SK-N-SH treated with all-trans-retinoic acid at 6 μM for 48 hours (cell line): ENCODE measurements at regions not wholly inside any gene's neighbourhood (a gene's known extent, or its start where the extent isn't known, plus 50 kb on each side); places are given as distances from the start of the nearest gene placed in this dataset.

ENCODE experiments used
- ATAC-seq: fragments of 200-7000 bp; cut with Tn5 transposase; 3 replicates; pipeline ENCODE4 v1.9.1; 2020; ENCODE audit warnings: mild to moderate bottlenecking, moderate library complexity
- ARNTL ChIP-seq: fragments of 450-650 bp; formaldehyde crosslinking; IDR thresholded peaks from 2 replicates; pipeline ENCODE4 v1.5.0; 2020; ENCODE audit warnings: low read depth, mild to moderate bottlenecking, moderate library complexity, borderline replicate concordance
- BACH2 ChIP-seq: fragments of 250-450 bp; sonication (Bioruptor Pico); IDR thresholded peaks from 2 replicates; pipeline ENCODE4 v1.9.0; 2021; ENCODE audit warnings: mild to moderate bottlenecking, borderline replicate concordance
- CSDC2 ChIP-seq: fragments of 250-450 bp; sonication (Bioruptor Pico); IDR thresholded peaks from 2 replicates; pipeline ENCODE4 v1.5.0; 2020; ENCODE audit warnings: mild to moderate bottlenecking, moderate library complexity
- ESRRG ChIP-seq: fragments of 250-450 bp; sonication (Bioruptor Pico); IDR thresholded peaks from 2 replicates; pipeline ENCODE4 v1.6.1; 2021; ENCODE audit warnings: mild to moderate bottlenecking
- GLIS3 ChIP-seq: fragments of 250-450 bp; sonication (Bioruptor Pico); IDR thresholded peaks from 2 replicates; pipeline ENCODE4 v1.5.0; 2020; ENCODE audit warnings: mild to moderate bottlenecking, moderate library complexity
- ISL1 ChIP-seq: fragments of 250-450 bp; sonication (Bioruptor Pico); IDR thresholded peaks from 2 replicates; pipeline ENCODE4 v2.1.2; 2022; ENCODE audit warnings: mild to moderate bottlenecking, moderate library complexity
- OSR1 ChIP-seq: fragments of 250-450 bp; sonication (Bioruptor Pico); IDR thresholded peaks from 2 replicates; pipeline ENCODE4 v1.8.0; 2022; ENCODE audit warnings: moderate library complexity, mild to moderate bottlenecking, inconsistent platforms
- PPARA ChIP-seq: fragments of 250-450 bp; sonication (Bioruptor Pico); IDR thresholded peaks from 2 replicates; pipeline ENCODE4 v1.5.0; 2020; ENCODE audit warnings: mild to moderate bottlenecking, borderline replicate concordance
- RARB ChIP-seq: fragments of 250-450 bp; sonication (Bioruptor Pico); IDR thresholded peaks from 2 replicates; pipeline ENCODE4 v1.8.0; 2021; ENCODE audit warnings: mild to moderate bottlenecking, moderate library complexity
- SNAI2 ChIP-seq: fragments of 250-450 bp; sonication (Bioruptor Pico); IDR thresholded peaks from 2 replicates; pipeline ENCODE4 v1.5.0; 2020; ENCODE audit warnings: mild to moderate bottlenecking, moderate library complexity
- TCF4 ChIP-seq: fragments of 250-450 bp; sonication (Bioruptor Pico); IDR thresholded peaks from 2 replicates; pipeline ENCODE4 v1.8.0; 2021; ENCODE audit warnings: mild to moderate bottlenecking, moderate library complexity, borderline replicate concordance
- ZC3H10 ChIP-seq: fragments of 250-450 bp; sonication (Bioruptor Pico); IDR thresholded peaks from 2 replicates; pipeline ENCODE4 v1.5.1; 2021; ENCODE audit warnings: mild to moderate bottlenecking, moderate library complexity
- ZFP3 ChIP-seq: fragments of 250-450 bp; sonication (Bioruptor Pico); IDR thresholded peaks from 2 replicates; pipeline ENCODE4 v1.5.0; 2020; ENCODE audit warnings: mild to moderate bottlenecking, moderate library complexity
- ZFP30 ChIP-seq: fragments of 450-650 bp; formaldehyde crosslinking; IDR thresholded peaks from 2 replicates; pipeline ENCODE4 v1.5.0; 2022; ENCODE audit warnings: mild to moderate bottlenecking, moderate library complexity
- ZNF565 ChIP-seq: fragments of 450-650 bp; formaldehyde crosslinking; conservative IDR thresholded peaks from 2 replicates; pipeline ENCODE4 v1.5.0; 2020; ENCODE audit warnings: low read depth, mild to moderate bottlenecking, moderate library complexity
- ZNF70 ChIP-seq: fragments of 450-650 bp; formaldehyde crosslinking; IDR thresholded peaks from 2 replicates; pipeline ENCODE4 v1.5.0; 2020; ENCODE audit warnings: mild to moderate bottlenecking, moderate library complexity
- ZNF8 ChIP-seq: fragments of 450-650 bp; formaldehyde crosslinking; IDR thresholded peaks from 2 replicates; pipeline ENCODE4 v1.5.0; 2020; ENCODE audit warnings: mild to moderate bottlenecking, moderate library complexity
- TF ChIP-seq, protein P1 (sequence below): fragments of 250-450 bp; sonication (Bioruptor Pico); IDR thresholded peaks from 2 replicates; pipeline ENCODE4 v1.8.0; 2021; ENCODE audit warnings: low read depth, mild to moderate bottlenecking, moderate library complexity, borderline replicate concordance
- TF ChIP-seq, protein P2 (sequence below): fragments of 250-450 bp; sonication (Bioruptor Pico); IDR thresholded peaks from 2 replicates; pipeline ENCODE4 v1.8.0; 2020; ENCODE audit warnings: mild to moderate bottlenecking, moderate library complexity, borderline replicate concordance
- TF ChIP-seq, protein P3 (sequence below): fragments of 250-450 bp; sonication (Bioruptor Pico); IDR thresholded peaks from 2 replicates; pipeline ENCODE4 v1.5.0; 2020; ENCODE audit warnings: mild to moderate bottlenecking, moderate library complexity
- TF ChIP-seq, protein P4 (sequence below): fragments of 250-450 bp; sonication (Bioruptor Pico); IDR thresholded peaks from 2 replicates; pipeline ENCODE4 v1.5.1; 2021; ENCODE audit warnings: mild to moderate bottlenecking, moderate library complexity

DNA sequence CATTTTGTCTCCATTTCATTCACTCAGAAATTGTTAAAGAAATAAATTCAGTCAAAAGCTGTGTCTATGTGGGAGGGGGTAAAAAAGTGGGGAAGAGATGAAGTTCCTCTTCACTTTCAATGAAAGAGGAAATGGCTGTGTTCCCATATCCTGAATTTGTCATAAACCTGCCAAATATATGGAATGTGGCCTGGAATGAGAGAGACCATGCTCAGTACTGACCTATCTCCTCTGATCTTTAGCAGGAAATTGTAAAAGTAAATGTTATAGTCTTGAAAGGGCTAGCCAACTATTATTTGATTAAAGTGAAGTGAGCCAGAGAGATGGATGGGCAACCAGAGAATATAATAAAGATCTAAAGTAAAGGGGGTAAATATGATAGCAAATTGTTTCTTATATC, 130.3 kb upstream of the C21orf91 start (continued):
- TF ChIP-seq, protein P1, sequence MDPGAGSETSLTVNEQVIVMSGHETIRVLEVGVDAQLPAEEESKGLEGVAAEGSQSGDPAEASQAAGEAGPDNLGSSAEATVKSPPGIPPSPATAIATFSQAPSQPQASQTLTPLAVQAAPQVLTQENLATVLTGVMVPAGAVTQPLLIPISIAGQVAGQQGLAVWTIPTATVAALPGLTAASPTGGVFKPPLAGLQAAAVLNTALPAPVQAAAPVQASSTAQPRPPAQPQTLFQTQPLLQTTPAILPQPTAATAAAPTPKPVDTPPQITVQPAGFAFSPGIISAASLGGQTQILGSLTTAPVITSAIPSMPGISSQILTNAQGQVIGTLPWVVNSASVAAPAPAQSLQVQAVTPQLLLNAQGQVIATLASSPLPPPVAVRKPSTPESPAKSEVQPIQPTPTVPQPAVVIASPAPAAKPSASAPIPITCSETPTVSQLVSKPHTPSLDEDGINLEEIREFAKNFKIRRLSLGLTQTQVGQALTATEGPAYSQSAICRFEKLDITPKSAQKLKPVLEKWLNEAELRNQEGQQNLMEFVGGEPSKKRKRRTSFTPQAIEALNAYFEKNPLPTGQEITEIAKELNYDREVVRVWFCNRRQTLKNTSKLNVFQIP (CRISPR knock-in tag) = no peak
- TF ChIP-seq ZC3H10 (CRISPR knock-in tag) = no peak
- TF ChIP-seq, protein P2, sequence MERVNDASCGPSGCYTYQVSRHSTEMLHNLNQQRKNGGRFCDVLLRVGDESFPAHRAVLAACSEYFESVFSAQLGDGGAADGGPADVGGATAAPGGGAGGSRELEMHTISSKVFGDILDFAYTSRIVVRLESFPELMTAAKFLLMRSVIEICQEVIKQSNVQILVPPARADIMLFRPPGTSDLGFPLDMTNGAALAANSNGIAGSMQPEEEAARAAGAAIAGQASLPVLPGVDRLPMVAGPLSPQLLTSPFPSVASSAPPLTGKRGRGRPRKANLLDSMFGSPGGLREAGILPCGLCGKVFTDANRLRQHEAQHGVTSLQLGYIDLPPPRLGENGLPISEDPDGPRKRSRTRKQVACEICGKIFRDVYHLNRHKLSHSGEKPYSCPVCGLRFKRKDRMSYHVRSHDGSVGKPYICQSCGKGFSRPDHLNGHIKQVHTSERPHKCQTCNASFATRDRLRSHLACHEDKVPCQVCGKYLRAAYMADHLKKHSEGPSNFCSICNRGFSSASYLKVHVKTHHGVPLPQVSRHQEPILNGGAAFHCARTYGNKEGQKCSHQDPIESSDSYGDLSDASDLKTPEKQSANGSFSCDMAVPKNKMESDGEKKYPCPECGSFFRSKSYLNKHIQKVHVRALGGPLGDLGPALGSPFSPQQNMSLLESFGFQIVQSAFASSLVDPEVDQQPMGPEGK = no peak

DNA sequence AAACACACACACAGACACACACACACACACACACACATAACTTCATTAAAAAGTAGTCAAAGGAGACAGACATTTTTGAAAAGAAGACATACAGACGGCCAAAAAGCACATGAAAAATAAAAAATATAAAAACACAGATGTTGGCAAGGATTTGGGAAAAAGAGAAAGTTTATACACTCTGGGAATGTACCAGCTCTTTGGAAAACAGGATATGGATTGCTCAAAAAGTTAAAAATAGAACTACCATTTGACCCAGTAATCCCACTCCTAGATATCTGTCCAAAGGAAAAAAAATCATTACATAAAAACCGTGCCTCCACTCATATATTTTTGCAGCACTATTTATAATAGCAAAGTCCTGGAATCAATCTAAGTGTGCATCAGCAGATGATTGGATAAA, 128.4 kb upstream of the C21orf91 start:
- no peak for ATAC-seq
- TF ChIP-seq SNAI2 (CRISPR knock-in tag) (no peak), ZNF70 (no peak), RARB (CRISPR knock-in tag) (no peak), ARNTL (CRISPR knock-in tag) (no peak)

DNA sequence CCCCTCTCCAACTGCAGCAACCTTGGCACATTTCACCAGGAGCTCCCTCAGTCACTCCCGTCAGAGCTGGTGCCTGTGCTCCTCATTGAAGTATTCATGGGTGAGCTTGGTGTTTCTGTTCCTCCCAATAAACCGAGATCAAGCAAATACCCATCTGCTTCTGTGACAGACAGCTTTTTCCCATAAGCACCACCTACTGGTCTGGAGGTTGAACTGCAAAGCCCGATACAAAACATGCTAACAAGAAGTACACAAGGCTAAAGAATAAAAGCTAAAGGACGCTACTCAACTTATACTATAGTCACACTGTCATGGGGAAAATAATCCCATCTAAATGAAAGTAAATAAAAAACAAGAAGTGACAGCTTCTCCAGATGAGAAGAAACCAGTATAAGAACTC, 111.9 kb upstream of the C21orf91 start:
- TF ChIP-seq ISL1 (CRISPR knock-in tag) = no peak
- no peak for TF ChIP-seq BACH2 (CRISPR knock-in tag)
- no peak for TF ChIP-seq RARB (CRISPR knock-in tag)
- TF ChIP-seq, protein P3, sequence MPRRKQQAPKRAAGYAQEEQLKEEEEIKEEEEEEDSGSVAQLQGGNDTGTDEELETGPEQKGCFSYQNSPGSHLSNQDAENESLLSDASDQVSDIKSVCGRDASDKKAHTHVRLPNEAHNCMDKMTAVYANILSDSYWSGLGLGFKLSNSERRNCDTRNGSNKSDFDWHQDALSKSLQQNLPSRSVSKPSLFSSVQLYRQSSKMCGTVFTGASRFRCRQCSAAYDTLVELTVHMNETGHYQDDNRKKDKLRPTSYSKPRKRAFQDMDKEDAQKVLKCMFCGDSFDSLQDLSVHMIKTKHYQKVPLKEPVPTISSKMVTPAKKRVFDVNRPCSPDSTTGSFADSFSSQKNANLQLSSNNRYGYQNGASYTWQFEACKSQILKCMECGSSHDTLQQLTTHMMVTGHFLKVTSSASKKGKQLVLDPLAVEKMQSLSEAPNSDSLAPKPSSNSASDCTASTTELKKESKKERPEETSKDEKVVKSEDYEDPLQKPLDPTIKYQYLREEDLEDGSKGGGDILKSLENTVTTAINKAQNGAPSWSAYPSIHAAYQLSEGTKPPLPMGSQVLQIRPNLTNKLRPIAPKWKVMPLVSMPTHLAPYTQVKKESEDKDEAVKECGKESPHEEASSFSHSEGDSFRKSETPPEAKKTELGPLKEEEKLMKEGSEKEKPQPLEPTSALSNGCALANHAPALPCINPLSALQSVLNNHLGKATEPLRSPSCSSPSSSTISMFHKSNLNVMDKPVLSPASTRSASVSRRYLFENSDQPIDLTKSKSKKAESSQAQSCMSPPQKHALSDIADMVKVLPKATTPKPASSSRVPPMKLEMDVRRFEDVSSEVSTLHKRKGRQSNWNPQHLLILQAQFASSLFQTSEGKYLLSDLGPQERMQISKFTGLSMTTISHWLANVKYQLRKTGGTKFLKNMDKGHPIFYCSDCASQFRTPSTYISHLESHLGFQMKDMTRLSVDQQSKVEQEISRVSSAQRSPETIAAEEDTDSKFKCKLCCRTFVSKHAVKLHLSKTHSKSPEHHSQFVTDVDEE (CRISPR knock-in tag) = no peak
- no peak for TF ChIP-seq GLIS3
- TF ChIP-seq, protein P1 (CRISPR knock-in tag) = no peak
- no peak for TF ChIP-seq ZNF565 (CRISPR knock-in tag)
- no peak for TF ChIP-seq ZC3H10 (CRISPR knock-in tag)
- TF ChIP-seq OSR1 (CRISPR knock-in tag) = no peak
- TF ChIP-seq, protein P2 = no peak
- no peak for TF ChIP-seq ZFP30
- TF ChIP-seq TCF4 (CRISPR knock-in tag) = no peak
- no peak for TF ChIP-seq ZFP3
- no peak for TF ChIP-seq ZNF70
- TF ChIP-seq PPARA (CRISPR knock-in tag) = no peak
- no peak for TF ChIP-seq ESRRG (CRISPR knock-in tag)
- TF ChIP-seq, protein P4, sequence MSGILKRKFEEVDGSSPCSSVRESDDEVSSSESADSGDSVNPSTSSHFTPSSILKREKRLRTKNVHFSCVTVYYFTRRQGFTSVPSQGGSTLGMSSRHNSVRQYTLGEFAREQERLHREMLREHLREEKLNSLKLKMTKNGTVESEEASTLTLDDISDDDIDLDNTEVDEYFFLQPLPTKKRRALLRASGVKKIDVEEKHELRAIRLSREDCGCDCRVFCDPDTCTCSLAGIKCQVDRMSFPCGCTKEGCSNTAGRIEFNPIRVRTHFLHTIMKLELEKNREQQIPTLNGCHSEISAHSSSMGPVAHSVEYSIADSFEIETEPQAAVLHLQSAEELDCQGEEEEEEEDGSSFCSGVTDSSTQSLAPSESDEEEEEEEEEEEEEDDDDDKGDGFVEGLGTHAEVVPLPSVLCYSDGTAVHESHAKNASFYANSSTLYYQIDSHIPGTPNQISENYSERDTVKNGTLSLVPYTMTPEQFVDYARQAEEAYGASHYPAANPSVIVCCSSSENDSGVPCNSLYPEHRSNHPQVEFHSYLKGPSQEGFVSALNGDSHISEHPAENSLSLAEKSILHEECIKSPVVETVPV (CRISPR knock-in tag) = no peak
- TF ChIP-seq CSDC2 (CRISPR knock-in tag) = no peak
- no peak for TF ChIP-seq ARNTL (CRISPR knock-in tag)
- TF ChIP-seq ZNF8 (CRISPR knock-in tag) = no peak
- ATAC-seq = no peak; the same call in 2 of the 3 replicates
